MCF 10A (cell line): ENCODE measurements at regions not wholly inside any gene's neighbourhood (a gene's known extent, or its start where the extent isn't known, plus 50 kb on each side); places are given as distances from the start of the nearest gene placed in this dataset.

Experiments
- BruUV-seq: library from RNA; stranded (reverse); fragments of 400-500 nt; replicated peaks from 2 replicates; lab custom pipeline; 2021; lab: Mats Ljungman, UMichigan
- CTCF ChIA-PET: fragments of 300-600 bp; sonication (Branson Sonifier 250); formaldehyde crosslinking; extraction: SDS; loops from one replicate; lab custom pipeline; 2021; ENCODE audit warnings: antibody characterized with exemption, inconsistent platforms; lab: Yijun Ruan, JAX
- POLR2A ChIA-PET: fragments of 300-600, 350-650 bp; sonication (Branson Sonifier 250); formaldehyde crosslinking; extraction: SDS; loops from one replicate; lab custom pipeline; 2020; ENCODE audit warnings: antibody characterized with exemption, inconsistent platforms; lab: Yijun Ruan, JAX
- DNase-seq: peaks from one replicate; pipeline ENCODE4 v3.0.0-alpha.2; 2018; ENCODE audit not compliant: unreplicated experiment
- H3K27ac Mint-ChIP-seq: one replicate; pipeline ENCODE4 v1.8.0; 2022; ENCODE audit warnings: mild to moderate bottlenecking, low read depth, mixed read lengths; ENCODE audit not compliant: unreplicated experiment
- H3K27me3 Mint-ChIP-seq: one replicate; pipeline ENCODE4 v1.8.0; 2022; ENCODE audit warnings: mixed read lengths; ENCODE audit not compliant: insufficient read depth, unreplicated experiment
- H3K36me3 Mint-ChIP-seq: one replicate; pipeline ENCODE4 v1.8.0; 2022; ENCODE audit warnings: mild to moderate bottlenecking, moderate library complexity, mixed read lengths; ENCODE audit not compliant: insufficient read depth, unreplicated experiment
- H3K4me1 Mint-ChIP-seq: one replicate; pipeline ENCODE4 v1.8.0; 2022; ENCODE audit warnings: mixed read lengths; ENCODE audit not compliant: insufficient read depth, unreplicated experiment
- H3K4me3 Mint-ChIP-seq: one replicate; pipeline ENCODE4 v1.8.0; 2022; ENCODE audit warnings: mild to moderate bottlenecking, moderate library complexity, mixed read lengths; ENCODE audit not compliant: unreplicated experiment
- H3K9me3 Mint-ChIP-seq: one replicate; pipeline ENCODE4 v1.8.0; 2022; ENCODE audit warnings: mixed read lengths; ENCODE audit not compliant: unreplicated experiment
- intact Hi-C: fragments of 100-400 bp; cut with micrococcal nuclease; formaldehyde crosslinking; loops from 2 replicates; pipeline ENCODE4 v1.14.1; 2022
- TF ChIP-seq, protein P1 (sequence below): fragments of 200-600 bp; IDR thresholded peaks from one replicate; pipeline ENCODE4 v1.8.0; 2022; ENCODE audit warnings: antibody characterized with exemption, mild to moderate bottlenecking; ENCODE audit not compliant: unreplicated experiment

DNA sequence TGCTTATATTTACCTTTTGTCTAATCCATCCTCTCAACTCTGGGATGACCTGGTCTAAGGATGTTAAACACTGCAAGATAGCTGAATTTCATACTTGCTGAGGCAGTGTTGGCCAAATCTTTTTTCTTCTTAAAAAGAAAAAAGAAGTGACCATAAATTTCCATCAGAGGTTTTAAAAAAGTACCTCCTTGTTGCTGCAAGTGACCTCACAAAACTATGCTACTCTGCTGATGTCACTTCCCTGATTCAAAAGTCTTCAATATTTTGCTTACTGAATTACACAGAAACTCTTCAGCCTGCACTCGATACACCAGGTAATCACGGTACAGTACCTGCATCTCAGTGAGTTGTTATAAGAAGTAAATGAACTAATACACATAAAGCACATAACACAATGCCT lies 107.2 kb upstream of the PRDM1 start:
- TF ChIP-seq, protein P1, sequence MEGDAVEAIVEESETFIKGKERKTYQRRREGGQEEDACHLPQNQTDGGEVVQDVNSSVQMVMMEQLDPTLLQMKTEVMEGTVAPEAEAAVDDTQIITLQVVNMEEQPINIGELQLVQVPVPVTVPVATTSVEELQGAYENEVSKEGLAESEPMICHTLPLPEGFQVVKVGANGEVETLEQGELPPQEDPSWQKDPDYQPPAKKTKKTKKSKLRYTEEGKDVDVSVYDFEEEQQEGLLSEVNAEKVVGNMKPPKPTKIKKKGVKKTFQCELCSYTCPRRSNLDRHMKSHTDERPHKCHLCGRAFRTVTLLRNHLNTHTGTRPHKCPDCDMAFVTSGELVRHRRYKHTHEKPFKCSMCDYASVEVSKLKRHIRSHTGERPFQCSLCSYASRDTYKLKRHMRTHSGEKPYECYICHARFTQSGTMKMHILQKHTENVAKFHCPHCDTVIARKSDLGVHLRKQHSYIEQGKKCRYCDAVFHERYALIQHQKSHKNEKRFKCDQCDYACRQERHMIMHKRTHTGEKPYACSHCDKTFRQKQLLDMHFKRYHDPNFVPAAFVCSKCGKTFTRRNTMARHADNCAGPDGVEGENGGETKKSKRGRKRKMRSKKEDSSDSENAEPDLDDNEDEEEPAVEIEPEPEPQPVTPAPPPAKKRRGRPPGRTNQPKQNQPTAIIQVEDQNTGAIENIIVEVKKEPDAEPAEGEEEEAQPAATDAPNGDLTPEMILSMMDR = no peak
- H3K27ac Mint-ChIP-seq = no peak overlapping the region
- POLR2A ChIA-PET = interaction anchor here (0.6 kb wide), 1 partner anchor 518 kb away, joined by 3 read pairs; no protein-coding TSS in a partner anchor
- BruUV-seq = no TSS peak
- peaks cover under 1% of the 10 kb centered on the region for H3K9me3 Mint-ChIP-seq
- no peaks in the 10 kb centered on the region for H3K27me3 Mint-ChIP-seq
- H3K4me1 Mint-ChIP-seq = no peaks in the 10 kb centered on the region
- no peak overlapping the region for H3K4me3 Mint-ChIP-seq
- no peaks in the 10 kb centered on the region for H3K36me3 Mint-ChIP-seq
- DNase-seq = no peak
- CTCF ChIA-PET = interaction anchor here (0.5 kb wide), 1 partner anchor 115 kb away, joined by 3 read pairs; no protein-coding TSS in a partner anchor
- intact Hi-C loops = no loop called here

DNA sequence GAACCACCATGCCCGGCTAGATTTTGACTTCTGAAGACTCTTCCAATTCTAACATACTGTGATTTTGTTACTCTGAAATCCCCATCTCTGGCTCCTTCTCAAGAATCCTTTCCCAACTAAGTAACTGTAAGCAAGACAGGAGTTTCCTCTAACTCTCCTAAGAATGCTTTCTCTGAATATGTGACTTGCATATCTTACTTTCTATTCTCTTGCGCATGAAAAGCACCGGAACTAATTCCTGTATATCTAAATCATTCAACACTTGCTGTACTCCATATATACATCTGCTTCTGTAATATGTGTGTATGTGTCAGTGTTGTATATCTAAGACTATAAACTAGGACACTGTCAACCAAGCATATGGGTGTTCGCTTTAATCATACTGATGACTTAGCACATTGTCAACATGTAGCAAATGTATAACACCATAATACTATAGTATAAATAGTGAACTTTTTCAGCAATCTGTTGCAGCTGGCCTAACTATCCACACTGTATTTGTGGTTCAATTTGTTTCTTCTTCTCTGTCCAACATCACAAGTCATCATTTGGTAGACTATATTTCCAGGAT lies 108.1 kb upstream of the PRDM1 start:
- intact Hi-C loops = no loop called here
- no peaks in the 10 kb centered on the region for H3K27me3 Mint-ChIP-seq
- peaks cover 10% of the 10 kb centered on the region for H3K9me3 Mint-ChIP-seq
- H3K4me1 Mint-ChIP-seq = no peaks in the 10 kb centered on the region
- H3K36me3 Mint-ChIP-seq = no peaks in the 10 kb centered on the region
- ChIA-PET CTCF (no interaction called here), POLR2A (no interaction called here)
- H3K27ac Mint-ChIP-seq = no peak overlapping the region
- no peak for DNase-seq
- TF ChIP-seq, protein P1 = no peak
- BruUV-seq = no TSS peak
- no peak overlapping the region for H3K4me3 Mint-ChIP-seq

DNA sequence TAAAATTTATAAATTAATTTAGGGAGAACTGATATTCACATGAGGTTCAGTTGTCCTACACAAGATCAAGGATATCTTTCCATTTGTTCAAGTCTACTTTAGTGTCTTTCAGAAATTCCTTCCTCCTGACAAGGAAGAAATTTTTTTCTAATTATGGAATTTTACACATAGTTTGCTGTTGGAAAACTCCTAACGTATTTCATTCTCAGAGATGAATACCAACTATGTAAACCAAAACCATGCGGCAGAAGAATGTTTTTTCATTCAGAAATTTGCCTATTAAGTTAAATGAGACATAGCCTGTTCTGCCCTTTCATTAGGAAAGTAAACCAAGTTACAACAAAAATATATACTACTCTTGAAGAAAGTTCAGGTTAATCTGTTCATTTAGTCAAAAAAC lies 111.2 kb upstream of the PRDM1 start:
- intact Hi-C loops = no loop called here
- Mint-ChIP-seq H3K9me3 (peaks cover 14% of the 10 kb centered on the region), H3K36me3 (no peaks in the 10 kb centered on the region), H3K4me3 (no peak overlapping the region), H3K27ac (no peak overlapping the region), H3K4me1 (no peaks in the 10 kb centered on the region), H3K27me3 (no peaks in the 10 kb centered on the region)
- BruUV-seq = no TSS peak
- CTCF ChIA-PET = interaction anchor here (0.6 kb wide), 1 partner anchor 130 kb away, joined by 6 read pairs; no protein-coding TSS in a partner anchor
- TF ChIP-seq, protein P1 = no peak
- POLR2A ChIA-PET = interaction anchor here (0.6 to 1.4 kb wide), 2 partner anchors 8 to 9 kb away, joined by 3 read pairs; no protein-coding TSS in a partner anchor
- no peak for DNase-seq

DNA sequence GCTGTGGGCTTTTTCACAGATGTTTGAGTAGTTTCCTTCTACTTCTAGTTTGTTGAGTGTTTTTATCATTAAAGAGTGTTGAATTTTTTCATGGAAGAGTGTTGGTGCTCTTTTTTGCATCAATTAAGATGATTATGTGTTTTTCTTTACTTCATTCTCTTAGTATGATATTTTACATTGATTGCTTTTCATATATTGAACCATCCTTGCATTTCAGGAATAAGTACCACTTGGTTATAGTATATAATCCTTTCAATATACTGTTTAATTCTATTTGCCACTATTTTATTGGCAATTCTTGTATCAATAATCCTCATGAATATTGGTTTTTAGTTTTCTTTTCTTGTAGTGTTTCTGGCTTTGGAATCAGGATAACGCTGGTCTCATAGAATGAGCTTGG lies 113.7 kb upstream of the PRDM1 start:
- ChIA-PET CTCF (interaction anchor here (0.6 kb wide), 1 partner anchor 11 kb away, joined by 3 read pairs; no protein-coding TSS in a partner anchor), POLR2A (no interaction called here)
- TF ChIP-seq, protein P1 = no peak
- Mint-ChIP-seq H3K4me3 (no peak overlapping the region), H3K27me3 (no peaks in the 10 kb centered on the region), H3K27ac (no peak overlapping the region), H3K36me3 (no peaks in the 10 kb centered on the region), H3K4me1 (no peaks in the 10 kb centered on the region), H3K9me3 (peaks cover 31% of the 10 kb centered on the region)
- DNase-seq = no peak
- intact Hi-C loops = no loop called here
- BruUV-seq = no TSS peak
